OCI-LY1 (cell line): ENCODE measurements at regions not wholly inside any gene's neighbourhood (a gene's known extent, or its start where the extent isn't known, plus 50 kb on each side); places are given as distances from the start of the nearest gene placed in this dataset.

Experiments used
- EZH2 ChIP-seq: fragments of 200-600 bp; sonication (generic), shearing (Covaris generic); IDR thresholded peaks from 2 replicates; pipeline ENCODE4 v1.8.0; 2017; ENCODE audit warnings: borderline replicate concordance, mixed run types, mild to moderate bottlenecking, antibody characterized with exemption, low read length, moderate library complexity, mixed read lengths
- TF ChIP-seq, protein P1 (sequence below): fragments of 200-600 bp; sonication (generic), shearing (Covaris generic); IDR thresholded peaks from 2 replicates; pipeline ENCODE4 v1.5.1; 2017; ENCODE audit warnings: mild to moderate bottlenecking, antibody characterized with exemption, low read length, moderate library complexity, mixed read lengths

DNA sequence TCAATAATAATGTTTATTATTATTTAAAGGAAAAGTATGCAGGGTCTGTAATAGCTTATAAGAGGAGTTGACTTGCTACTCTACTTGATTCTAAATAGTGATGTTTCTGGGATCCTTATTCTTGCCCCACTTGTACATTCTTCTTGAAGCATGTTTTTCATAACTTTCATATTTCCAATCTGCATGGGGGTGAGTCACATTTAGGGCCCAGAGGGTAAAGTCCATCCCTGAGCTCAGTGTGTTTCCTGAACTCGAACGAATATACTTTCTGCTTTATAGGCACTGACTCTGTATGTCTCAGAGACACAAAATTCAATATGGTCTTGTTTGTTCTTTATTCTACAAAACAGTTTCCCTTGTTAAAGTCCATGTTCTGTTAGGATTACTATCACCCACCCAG is 61.0 kb upstream of the SMIM30 start:
- TF ChIP-seq, protein P1, sequence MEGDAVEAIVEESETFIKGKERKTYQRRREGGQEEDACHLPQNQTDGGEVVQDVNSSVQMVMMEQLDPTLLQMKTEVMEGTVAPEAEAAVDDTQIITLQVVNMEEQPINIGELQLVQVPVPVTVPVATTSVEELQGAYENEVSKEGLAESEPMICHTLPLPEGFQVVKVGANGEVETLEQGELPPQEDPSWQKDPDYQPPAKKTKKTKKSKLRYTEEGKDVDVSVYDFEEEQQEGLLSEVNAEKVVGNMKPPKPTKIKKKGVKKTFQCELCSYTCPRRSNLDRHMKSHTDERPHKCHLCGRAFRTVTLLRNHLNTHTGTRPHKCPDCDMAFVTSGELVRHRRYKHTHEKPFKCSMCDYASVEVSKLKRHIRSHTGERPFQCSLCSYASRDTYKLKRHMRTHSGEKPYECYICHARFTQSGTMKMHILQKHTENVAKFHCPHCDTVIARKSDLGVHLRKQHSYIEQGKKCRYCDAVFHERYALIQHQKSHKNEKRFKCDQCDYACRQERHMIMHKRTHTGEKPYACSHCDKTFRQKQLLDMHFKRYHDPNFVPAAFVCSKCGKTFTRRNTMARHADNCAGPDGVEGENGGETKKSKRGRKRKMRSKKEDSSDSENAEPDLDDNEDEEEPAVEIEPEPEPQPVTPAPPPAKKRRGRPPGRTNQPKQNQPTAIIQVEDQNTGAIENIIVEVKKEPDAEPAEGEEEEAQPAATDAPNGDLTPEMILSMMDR = no peak
- TF ChIP-seq EZH2 = no peak
